HepG2 (cell line): ENCODE measurements at regions not wholly inside any gene's neighbourhood (a gene's known extent, or its start where the extent isn't known, plus 50 kb on each side); places are given as distances from the start of the nearest gene placed in this dataset.
"Not testable (repeated sequence)": the region's sequence is repeated elsewhere in the genome, so short reads cannot be mapped to it uniquely, and the experiment has no call there.

Experiments used
- ATAC-seq: fragments of 200-7000 bp; cut with Tn5 transposase; 3 replicates; pipeline ENCODE4 v1.9.1; 2020; ENCODE audit warnings: mild to moderate bottlenecking, moderate library complexity
- BruUV-seq: library from RNA; stranded (reverse); fragments of 400-500 nt; replicated peaks from 2 replicates; lab custom pipeline; 2021; lab: Mats Ljungman, UMichigan
- CTCF ChIA-PET: fragments of 300-600 bp; formaldehyde crosslinking; extraction: SDS; loops from one replicate; lab custom pipeline; 2021; ENCODE audit warnings: low total read pairs, inconsistent platforms, low intra/inter-chr PET ratio; lab: Yijun Ruan, JAX
- POLR2A ChIA-PET: fragments of 350-600 bp; sonication (Branson Sonifier 250); formaldehyde crosslinking; loops from one replicate; lab custom pipeline; 2020; ENCODE audit warnings: antibody characterized with exemption, inconsistent platforms; lab: Yijun Ruan, JAX
- DNase-seq: peaks from one replicate; pipeline ENCODE4 v3.0.0-alpha.2; 2015; ENCODE audit warnings: low spot score
- FAIRE-seq: peaks from 3 replicates; lab custom pipeline; 2011; peaks lifted over from hg19 to GRCh38; lab: Jason Lieb, UNC
- H2AFZ ChIP-seq: one replicate; pipeline ENCODE4 v1.6.1; 2011; ENCODE audit warnings: low read length, inconsistent platforms
- H3K27ac ChIP-seq: fragments of 300-600 bp; 3 replicates; pipeline ENCODE4 v1.8.0; 2011; ENCODE audit warnings: mixed run types, mild to moderate bottlenecking, mixed read lengths, low read length, inconsistent platforms; ENCODE audit not compliant: insufficient read depth; ENCODE audit errors: extremely low read length
- H3K27me3 ChIP-seq, 2 experiments: fragments of 200-600 bp in 1 of 2; 2 replicates in 1 of 2; 3 replicates in 1 of 2; pipeline versions ENCODE4 v1.6.0 to v1.8.0; 2011; ENCODE audit warnings: low read length in 2 of 2, mild to moderate bottlenecking in 2 of 2, moderate library complexity in 2 of 2, inconsistent platforms in 1 of 2; ENCODE audit not compliant: insufficient read depth in 2 of 2, control insufficient read depth in 1 of 2
- H3K36me3 ChIP-seq, 2 experiments: fragments of 200-600 bp in 1 of 2; replicated peaks in 1 of 2; 2 replicates in 1 of 2; 3 replicates in 1 of 2; pipeline versions ENCODE4 v1.5.1 to v1.8.0; 2011; ENCODE audit warnings: low read length in 2 of 2, inconsistent platforms in 1 of 2; ENCODE audit not compliant: insufficient read depth in 2 of 2, control insufficient read depth in 1 of 2
- H3K4me1 ChIP-seq: 2 replicates; pipeline ENCODE4 v1.5.1; 2012; ENCODE audit warnings: low read length, inconsistent platforms; ENCODE audit not compliant: insufficient read depth
- H3K4me2 ChIP-seq: 2 replicates; pipeline ENCODE4 v1.6.0; 2011; ENCODE audit warnings: low read depth, low read length, inconsistent platforms
- H3K4me3 ChIP-seq, 3 experiments: fragments of 200-600 bp in 1 of 3; sonication (generic), shearing (Covaris generic) in 1 of 3; replicated peaks in 1 of 3; 2 replicates each; pipeline ENCODE4 v1.5.1; 2011 to 2016; ENCODE audit warnings: low read length in 3 of 3, inconsistent platforms in 2 of 3, low read depth in 2 of 3, mild to moderate bottlenecking in 2 of 3, control low read depth in 1 of 3, mixed read lengths in 1 of 3; ENCODE audit not compliant: insufficient read depth in 1 of 3
- H3K79me2 ChIP-seq: one replicate; pipeline ENCODE4 v1.6.1; 2011; ENCODE audit warnings: low read length, inconsistent platforms; ENCODE audit not compliant: insufficient read depth
- H3K9ac ChIP-seq: 2 replicates; pipeline ENCODE4 v1.6.0; 2011; ENCODE audit warnings: mild to moderate bottlenecking, low read depth, low read length, inconsistent platforms; ENCODE audit not compliant: insufficient read depth
- H3K9me3 ChIP-seq: 2 replicates; pipeline ENCODE4 v1.5.1; 2012; ENCODE audit warnings: mild to moderate bottlenecking, low read length
- H4K20me1 ChIP-seq: 2 replicates; pipeline ENCODE4 v1.6.0; 2011; ENCODE audit warnings: inconsistent platforms, mild to moderate bottlenecking, low read length, moderate library complexity; ENCODE audit not compliant: insufficient read depth
- ARID5B ChIP-seq: IDR thresholded peaks from 2 replicates; pipeline ENCODE4 v1.4.0; 2020; ENCODE audit warnings: mild to moderate bottlenecking, missing genetic modification reagents
- ZNF318 ChIP-seq: sonication (generic); formaldehyde crosslinking; IDR thresholded peaks from 2 replicates; pipeline ENCODE4 v1.4.0; 2020; ENCODE audit warnings: mild to moderate bottlenecking, missing genetic modification reagents
- WGBS: methylation state at CpG from one replicate; pipeline ENCODE4 v1.1.6; 2017; ENCODE audit warnings: low lambda C conversion rate; 5-methylcytosine and 5-hydroxymethylcytosine counted together
- in situ Hi-C: cut with HindIII; loops from 2 replicates; pipeline ENCODE4 v1.10.0; 2017; ENCODE audit warnings: low pct_unique_long_range_greater_than_20kb; ENCODE audit not compliant: extremely low pct_ligation_motif_present
- intact Hi-C: fragments of 100-400 bp; cut with micrococcal nuclease; formaldehyde crosslinking; loops from one replicate; pipeline ENCODE4 v1.10.0; 2022; ENCODE audit not compliant: unreplicated experiment

- TF ChIP-seq ZNF318 (no peak), ARID5B (CRISPR knock-in tag) (no peak)
Observed at GRCh38 chr4:1544861-1545281, 138.6 kb upstream of the NKX1-1 start (continued).

GRCh38 chr4:1544435-1544834 is 138.2 kb upstream of the NKX1-1 start:
- WGBS, result 15% methylated on average over 11 of the region's 21 CpGs
- H3K9ac ChIP-seq, H3K27ac ChIP-seq, BruUV-seq, ATAC-seq, intact Hi-C loops, H3K4me1 ChIP-seq, in situ Hi-C loops, DNase-seq, H3K36me3 ChIP-seq, H3K79me2 ChIP-seq, FAIRE-seq, H4K20me1 ChIP-seq, H3K4me3 ChIP-seq, CTCF ChIA-PET, H3K9me3 ChIP-seq, H2AFZ ChIP-seq, H3K4me2 ChIP-seq: not testable (repeated sequence)
- POLR2A ChIA-PET, result interaction anchor here (0.5 kb wide), 1 partner anchor 1539 kb away, joined by 3 read pairs; no protein-coding TSS in a partner anchor
- H3K27me3 ChIP-seq, result peaks cover 9 to 55% of the 10 kb centered on the region in 2 experiments; a peak in 4 of 5 replicates
